HCT116 (cell line): ENCODE measurements at regions not wholly inside any gene's neighbourhood (a gene's known extent, or its start where the extent isn't known, plus 50 kb on each side); places are given as distances from the start of the nearest gene placed in this dataset.

ENCODE experiments used
- ATAC-seq: fragments of 200-7000 bp; cut with Tn5 transposase; 2 replicates; pipeline ENCODE4 v1.9.1; 2020; ENCODE audit warnings: mild to moderate bottlenecking, moderate library complexity
- BruUV-seq: library from RNA; stranded (reverse); fragments of 400-500 nt; replicated peaks from 2 replicates; lab custom pipeline; 2021; lab: Mats Ljungman, UMichigan
- CTCF ChIA-PET: fragments of 300-600 bp; sonication (Branson Sonifier 250); formaldehyde crosslinking; loops from one replicate; lab custom pipeline; 2021; ENCODE audit warnings: antibody characterized with exemption; lab: Charles Lee
- POLR2A ChIA-PET: fragments of 300-600, 350-600 bp; sonication (Branson Sonifier 250); formaldehyde crosslinking; loops from one replicate; lab custom pipeline; 2021; ENCODE audit warnings: antibody characterized with exemption; lab: Charles Lee
- RAD21 ChIA-PET, 2 experiments: fragments of 300-600 bp; sonication (Branson Sonifier 250); formaldehyde crosslinking; loops; one replicate each; lab custom pipeline; 2023; ENCODE audit warnings: low total read pairs in 2 of 2; ENCODE audit not compliant: uncharacterized antibody in 2 of 2, unreplicated experiment in 2 of 2, low non-redundant PET in 1 of 2; lab: Charles Lee
- DNase-seq: peaks from one replicate; pipeline ENCODE4 v3.0.0-alpha.2; 2010; ENCODE audit warnings: low read depth, low spot score
- H2AFZ ChIP-seq: fragments of 200-600 bp; shearing (Covaris generic), sonication (generic); 2 replicates; pipeline ENCODE4 v1.6.1; 2017; ENCODE audit warnings: low read depth, mixed run types, mixed read lengths, antibody characterized with exemption, low read length; ENCODE audit not compliant: poor library complexity, severe bottlenecking
- H3K27ac ChIP-seq: 2 replicates; pipeline ENCODE4 v1.5.1; 2012; ENCODE audit warnings: low read depth, low read length
- H3K27me3 ChIP-seq: fragments of 200-600 bp; sonication (generic); 2 replicates; pipeline ENCODE4 v1.6.1; 2016; ENCODE audit warnings: mixed run types, low read length, mixed read lengths; ENCODE audit not compliant: insufficient read depth
- H3K36me3 ChIP-seq, 2 experiments: fragments of 200-500 bp in 1 of 2; fragments of 200-600 bp in 1 of 2; sonication (Bioruptor generic) in 1 of 2; sonication (generic) in 1 of 2; 2 replicates each; pipeline versions ENCODE4 v1.5.1 to v1.6.1; 2014 to 2016; ENCODE audit warnings: low read length in 2 of 2, inconsistent platforms in 1 of 2, mixed read lengths in 1 of 2, mixed run types in 1 of 2; ENCODE audit not compliant: insufficient read depth in 2 of 2, control insufficient read depth in 1 of 2
- H3K4me1 ChIP-seq, 2 experiments: fragments of 200-600 bp in 1 of 2; sonication (generic) in 1 of 2; 2 replicates each; pipeline versions ENCODE4 v1.5.1 to v1.6.1; 2012 to 2017; ENCODE audit warnings: low read length in 2 of 2, inconsistent platforms in 1 of 2, mild to moderate bottlenecking in 1 of 2, mixed read lengths in 1 of 2, mixed run types in 1 of 2, moderate library complexity in 1 of 2; ENCODE audit not compliant: insufficient read depth in 2 of 2, control insufficient read depth in 1 of 2
- H3K4me2 ChIP-seq: fragments of 200-600 bp; sonication (generic); 2 replicates; pipeline ENCODE4 v1.6.1; 2017; ENCODE audit warnings: mixed run types, low read length, mixed read lengths
- H3K4me3 ChIP-seq, 2 experiments: fragments of 200-600 bp in 1 of 2; sonication (generic) in 1 of 2; replicated peaks in 1 of 2; 2 replicates each; pipeline ENCODE4 v1.5.1; 2011 to 2016; ENCODE audit warnings: low read length in 2 of 2, control low read depth in 1 of 2, low read depth in 1 of 2, mild to moderate bottlenecking in 1 of 2, mixed read lengths in 1 of 2, mixed run types in 1 of 2
- H3K79me2 ChIP-seq: fragments of 200-600 bp; sonication (generic); 2 replicates; pipeline ENCODE4 v1.6.1; 2017; ENCODE audit warnings: mild to moderate bottlenecking, mixed run types, low read length, moderate library complexity, mixed read lengths; ENCODE audit not compliant: insufficient read depth
- H3K9ac ChIP-seq: fragments of 200-600 bp; sonication (generic); 2 replicates; pipeline ENCODE4 v1.6.1; 2016; ENCODE audit warnings: low read length, mixed read lengths
- H3K9me2 ChIP-seq: fragments of 200-600 bp; sonication (generic), shearing (Covaris generic); 2 replicates; pipeline ENCODE4 v1.6.1; 2017; ENCODE audit warnings: mixed run types, mild to moderate bottlenecking, moderate library complexity; ENCODE audit not compliant: insufficient read depth
- H3K9me3 ChIP-seq, 2 experiments: fragments of 200-500 bp in 1 of 2; fragments of 200-600 bp in 1 of 2; sonication (Bioruptor generic) in 1 of 2; sonication (generic) in 1 of 2; 2 replicates each; pipeline ENCODE4 v1.6.1; 2014 to 2017; ENCODE audit warnings: low read length in 2 of 2, mixed read lengths in 2 of 2, inconsistent platforms in 1 of 2, low read depth in 1 of 2, mild to moderate bottlenecking in 1 of 2, mixed run types in 1 of 2, moderate library complexity in 1 of 2; ENCODE audit not compliant: control insufficient read depth in 1 of 2, insufficient read depth in 1 of 2
- H4K20me1 ChIP-seq: fragments of 200-600 bp; sonication (generic), shearing (Covaris generic); 2 replicates; pipeline ENCODE4 v1.6.1; 2017; ENCODE audit warnings: mixed run types, mild to moderate bottlenecking, moderate library complexity; ENCODE audit not compliant: insufficient read depth
- ATF3 ChIP-seq: IDR thresholded peaks from 2 replicates; pipeline ENCODE4 v1.6.1; 2012
- CBX3 ChIP-seq: IDR thresholded peaks from 2 replicates; pipeline ENCODE4 v1.6.1; 2012; ENCODE audit warnings: low read depth
- EZH2 ChIP-seq: fragments of 200-600 bp; sonication (generic); IDR thresholded peaks from 2 replicates; pipeline ENCODE4 v1.6.1; 2017; ENCODE audit warnings: antibody characterized with exemption, mixed run types
- EZH2phosphoT487 ChIP-seq: fragments of 200-600 bp; IDR thresholded peaks from 2 replicates; pipeline ENCODE4 v1.6.1; 2018; ENCODE audit warnings: antibody characterized with exemption, borderline replicate concordance
- FOSL1 ChIP-seq: IDR thresholded peaks from 2 replicates; pipeline ENCODE4 v1.6.1; 2012; ENCODE audit warnings: low read depth
- JUND ChIP-seq: IDR thresholded peaks from 2 replicates; pipeline ENCODE4 v1.6.1; 2012
- MAX ChIP-seq: IDR thresholded peaks from 2 replicates; pipeline ENCODE4 v1.6.1; 2012
- POLR2AphosphoS5 ChIP-seq: IDR thresholded peaks from 2 replicates; pipeline ENCODE4 v1.6.1; 2011; ENCODE audit warnings: mild to moderate bottlenecking, low read depth, low read length, moderate library complexity
- REST ChIP-seq: IDR thresholded peaks from 2 replicates; pipeline ENCODE4 v1.6.1; 2012; ENCODE audit warnings: low read depth
- SIN3A ChIP-seq: IDR thresholded peaks from 2 replicates; pipeline ENCODE4 v1.6.1; 2012; ENCODE audit warnings: low read depth
- SP1 ChIP-seq: IDR thresholded peaks from 2 replicates; pipeline ENCODE4 v1.6.1; 2012; ENCODE audit warnings: low read depth
- TCF7L2 ChIP-seq: IDR thresholded peaks from 2 replicates; pipeline ENCODE4 v1.7.0; 2011; ENCODE audit warnings: borderline replicate concordance, inconsistent platforms; ENCODE audit not compliant: insufficient read depth, insufficient read length; ENCODE audit errors: extremely low read depth
- YY1 ChIP-seq: IDR thresholded peaks from 2 replicates; pipeline ENCODE4 v1.6.1; 2011; ENCODE audit warnings: low read length, low read depth, moderate library complexity, mild to moderate bottlenecking; ENCODE audit not compliant: insufficient replicate concordance; ENCODE audit errors: extremely low read depth
- ZNF274 ChIP-seq: fragments of 200-500 bp; sonication (Bioruptor generic); IDR thresholded peaks from 2 replicates; pipeline ENCODE4 v1.6.1; 2014; ENCODE audit warnings: mild to moderate bottlenecking, low read depth, low read length, inconsistent platforms
- intact Hi-C: fragments of 100-400 bp; cut with micrococcal nuclease; formaldehyde crosslinking; loops from 2 replicates; pipeline ENCODE4 v1.10.0; 2022

GRCh38 chr11:24386546-24387397 is 110.1 kb upstream of the LUZP2 start:
- H3K4me3 ChIP-seq, result no peak overlapping the region
- no peak overlapping the region for H3K4me2 ChIP-seq
- H2AFZ ChIP-seq, result no peak overlapping the region
- H3K36me3 ChIP-seq, result no peaks in the 10 kb centered on the region
- RAD21 ChIA-PET, result no interaction called here
- CTCF ChIA-PET, result no interaction called here
- H3K27me3 ChIP-seq, result no peaks in the 10 kb centered on the region
- intact Hi-C loops, result no loop called here
- H3K9me3 ChIP-seq, result peaks cover 0 to 5% of the 10 kb centered on the region in 2 experiments; a peak in 2 of 4 replicates
- no peak for ATAC-seq
- no peaks in the 10 kb centered on the region for H4K20me1 ChIP-seq
- POLR2A ChIA-PET, result no interaction called here
- H3K79me2 ChIP-seq, result no peaks in the 10 kb centered on the region
- H3K9me2 ChIP-seq, result no peaks in the 10 kb centered on the region
- no peaks in the 10 kb centered on the region for H3K4me1 ChIP-seq
- TF ChIP-seq TCF7L2 (no peak), SIN3A (no peak), FOSL1 (no peak)
- no peak for DNase-seq
- H3K9ac ChIP-seq, result no peak overlapping the region
- no TSS peak for BruUV-seq
- H3K27ac ChIP-seq, result no peak overlapping the region

- H3K4me3 ChIP-seq, result no peak overlapping the region
- no peak for ATAC-seq
- ChIA-PET RAD21 (no interaction called here), CTCF (no interaction called here), POLR2A (no interaction called here)
- no peaks in the 10 kb centered on the region for H3K79me2 ChIP-seq
- DNase-seq, result no peak
- no peak overlapping the region for H3K27ac ChIP-seq
- H3K9me3 ChIP-seq, result peaks cover 0 to 11% of the 10 kb centered on the region in 2 experiments; a peak in 2 of 4 replicates
- intact Hi-C loops, result no loop called here
- H3K4me1 ChIP-seq, result no peaks in the 10 kb centered on the region
- H3K9ac ChIP-seq, result no peak overlapping the region
- H3K4me2 ChIP-seq, result no peak overlapping the region
- no peaks in the 10 kb centered on the region for H3K9me2 ChIP-seq
- H2AFZ ChIP-seq, result no peak overlapping the region
- H4K20me1 ChIP-seq, result no peaks in the 10 kb centered on the region
- no peaks in the 10 kb centered on the region for H3K27me3 ChIP-seq
- no TSS peak for BruUV-seq
- no peaks in the 10 kb centered on the region for H3K36me3 ChIP-seq
- no peak for TF ChIP-seq MAX
- no peak for TF ChIP-seq FOSL1
- no peak for TF ChIP-seq CBX3
- TF ChIP-seq POLR2AphosphoS5, result no peak
- no peak for TF ChIP-seq REST
- TF ChIP-seq ZNF274, result no peak
- no peak for TF ChIP-seq EZH2
- no peak for TF ChIP-seq EZH2phosphoT487
- no peak for TF ChIP-seq SP1
- no peak for TF ChIP-seq ATF3
- TF ChIP-seq JUND, result no peak
- TF ChIP-seq YY1, result no peak
- TF ChIP-seq TCF7L2, result no peak
Measured at GRCh38 chr11:24389575-24389974, 107.3 kb upstream of the LUZP2 start.
